Upper lobe of left lung (tissue), 4 donors: ENCODE measurements at regions not wholly inside any gene's neighbourhood (a gene's known extent, or its start where the extent isn't known, plus 50 kb on each side); places are given as distances from the start of the nearest gene placed in this dataset.

Experiments
- EP300 ChIP-seq, 4 donors: sonication (generic); formaldehyde crosslinking; IDR thresholded peaks; one replicate each; pipeline ENCODE4 v1.5.1; 2017; ENCODE audit warnings: antibody characterized with exemption in 4 of 4, control low read depth in 2 of 4
- POLR2A ChIP-seq, 4 donors: fragments of 450-650 bp; IDR thresholded peaks; one replicate each; pipeline ENCODE4 v1.5.1; 2016 to 2017; ENCODE audit warnings: antibody characterized with exemption in 4 of 4, mild to moderate bottlenecking in 2 of 4
- POLR2AphosphoS5 ChIP-seq, 2 donors: sonication (generic); formaldehyde crosslinking; IDR thresholded peaks; one replicate each; pipeline ENCODE4 v1.5.1; 2017; ENCODE audit warnings: antibody characterized with exemption in 2 of 2
- TF ChIP-seq, protein P1 (sequence below), 6 experiments: fragments of 450-650 bp in 4 of 6; fragments of 200-600 bp in 2 of 6; sonication (generic) in 2 of 6; IDR thresholded peaks; one replicate each; pipeline ENCODE4 v1.5.1; 2016 to 2019; ENCODE audit warnings: antibody characterized with exemption in 6 of 6

DNA sequence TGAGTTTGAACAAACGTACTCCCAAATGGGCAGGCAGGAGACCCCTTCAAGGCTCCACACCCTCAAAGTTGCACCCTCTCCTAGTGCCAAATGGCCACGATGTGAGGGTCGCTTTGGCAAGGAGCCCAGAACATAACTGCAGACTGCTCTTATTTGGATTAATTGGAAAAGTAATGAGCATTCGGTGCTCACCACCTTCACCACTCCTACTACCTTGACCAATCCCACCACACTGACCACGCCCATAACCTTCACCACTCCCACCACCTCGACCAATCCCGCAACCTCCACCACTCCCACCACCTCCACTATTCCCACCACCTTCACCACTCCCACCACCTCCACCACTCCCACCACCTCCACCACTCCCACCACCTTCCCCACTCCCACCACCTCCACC is 94.7 kb upstream of the PAX2 start:
- TF ChIP-seq POLR2AphosphoS5 (IDR thresholded peaks at IDR 0.05) (no peak), POLR2A (IDR thresholded peaks at IDR 0.05) (no peak), EP300 (IDR thresholded peaks at IDR 0.05) (no peak)
- TF ChIP-seq, protein P1, sequence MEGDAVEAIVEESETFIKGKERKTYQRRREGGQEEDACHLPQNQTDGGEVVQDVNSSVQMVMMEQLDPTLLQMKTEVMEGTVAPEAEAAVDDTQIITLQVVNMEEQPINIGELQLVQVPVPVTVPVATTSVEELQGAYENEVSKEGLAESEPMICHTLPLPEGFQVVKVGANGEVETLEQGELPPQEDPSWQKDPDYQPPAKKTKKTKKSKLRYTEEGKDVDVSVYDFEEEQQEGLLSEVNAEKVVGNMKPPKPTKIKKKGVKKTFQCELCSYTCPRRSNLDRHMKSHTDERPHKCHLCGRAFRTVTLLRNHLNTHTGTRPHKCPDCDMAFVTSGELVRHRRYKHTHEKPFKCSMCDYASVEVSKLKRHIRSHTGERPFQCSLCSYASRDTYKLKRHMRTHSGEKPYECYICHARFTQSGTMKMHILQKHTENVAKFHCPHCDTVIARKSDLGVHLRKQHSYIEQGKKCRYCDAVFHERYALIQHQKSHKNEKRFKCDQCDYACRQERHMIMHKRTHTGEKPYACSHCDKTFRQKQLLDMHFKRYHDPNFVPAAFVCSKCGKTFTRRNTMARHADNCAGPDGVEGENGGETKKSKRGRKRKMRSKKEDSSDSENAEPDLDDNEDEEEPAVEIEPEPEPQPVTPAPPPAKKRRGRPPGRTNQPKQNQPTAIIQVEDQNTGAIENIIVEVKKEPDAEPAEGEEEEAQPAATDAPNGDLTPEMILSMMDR (IDR thresholded peaks at IDR 0.05) = no peak
